ENCODE measurements at regions not wholly inside any gene's neighbourhood (a gene's known extent, or its start where the extent isn't known, plus 50 kb on each side); places are given as distances from the start of the nearest gene placed in this dataset.

DNA sequence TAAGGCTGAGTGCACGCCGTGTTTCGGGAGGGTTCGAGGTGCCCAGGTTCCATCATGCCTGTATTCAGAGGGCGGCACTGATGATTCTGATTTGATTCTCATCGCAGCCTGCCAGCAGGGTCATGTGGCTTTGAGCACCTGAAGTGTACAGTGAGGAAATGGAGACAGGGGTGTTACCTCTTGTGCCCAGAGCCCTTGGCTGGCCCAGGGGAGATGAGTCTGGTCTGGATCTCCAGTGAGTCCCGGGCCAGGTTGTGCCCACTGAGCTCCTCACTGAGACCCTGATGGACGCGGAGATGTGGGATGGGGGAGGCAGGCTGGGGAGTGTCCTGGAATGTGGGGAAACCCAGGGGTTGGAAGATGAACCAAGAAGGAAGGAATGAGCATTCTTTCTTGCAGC is 54.7 kb downstream of the GADD45G start:
- Histone ChIP-seq H3K27ac (ENCODE audit: low read depth, low read length) (no peak overlapping the region), H3K4me3 (ENCODE audit: low read depth, low read length) (no peak overlapping the region), H3K9me3 (ENCODE audit: control insufficient read depth, insufficient read depth, low read length) (no peaks in the 10 kb centered on the region), H3K27me3 (ENCODE audit: control insufficient read depth, insufficient read depth, low read length) (peaks cover 2% of the 10 kb centered on the region)
- TF ChIP-seq, protein P1, sequence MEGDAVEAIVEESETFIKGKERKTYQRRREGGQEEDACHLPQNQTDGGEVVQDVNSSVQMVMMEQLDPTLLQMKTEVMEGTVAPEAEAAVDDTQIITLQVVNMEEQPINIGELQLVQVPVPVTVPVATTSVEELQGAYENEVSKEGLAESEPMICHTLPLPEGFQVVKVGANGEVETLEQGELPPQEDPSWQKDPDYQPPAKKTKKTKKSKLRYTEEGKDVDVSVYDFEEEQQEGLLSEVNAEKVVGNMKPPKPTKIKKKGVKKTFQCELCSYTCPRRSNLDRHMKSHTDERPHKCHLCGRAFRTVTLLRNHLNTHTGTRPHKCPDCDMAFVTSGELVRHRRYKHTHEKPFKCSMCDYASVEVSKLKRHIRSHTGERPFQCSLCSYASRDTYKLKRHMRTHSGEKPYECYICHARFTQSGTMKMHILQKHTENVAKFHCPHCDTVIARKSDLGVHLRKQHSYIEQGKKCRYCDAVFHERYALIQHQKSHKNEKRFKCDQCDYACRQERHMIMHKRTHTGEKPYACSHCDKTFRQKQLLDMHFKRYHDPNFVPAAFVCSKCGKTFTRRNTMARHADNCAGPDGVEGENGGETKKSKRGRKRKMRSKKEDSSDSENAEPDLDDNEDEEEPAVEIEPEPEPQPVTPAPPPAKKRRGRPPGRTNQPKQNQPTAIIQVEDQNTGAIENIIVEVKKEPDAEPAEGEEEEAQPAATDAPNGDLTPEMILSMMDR (IDR thresholded peaks at IDR 0.05; ENCODE audit: low read depth, low read length) = no peak
- ChIA-PET POLR2A (no interaction called here), CTCF (no interaction called here)
- DNase-seq (ENCODE audit: low read depth, low spot score) = no peak

DNA sequence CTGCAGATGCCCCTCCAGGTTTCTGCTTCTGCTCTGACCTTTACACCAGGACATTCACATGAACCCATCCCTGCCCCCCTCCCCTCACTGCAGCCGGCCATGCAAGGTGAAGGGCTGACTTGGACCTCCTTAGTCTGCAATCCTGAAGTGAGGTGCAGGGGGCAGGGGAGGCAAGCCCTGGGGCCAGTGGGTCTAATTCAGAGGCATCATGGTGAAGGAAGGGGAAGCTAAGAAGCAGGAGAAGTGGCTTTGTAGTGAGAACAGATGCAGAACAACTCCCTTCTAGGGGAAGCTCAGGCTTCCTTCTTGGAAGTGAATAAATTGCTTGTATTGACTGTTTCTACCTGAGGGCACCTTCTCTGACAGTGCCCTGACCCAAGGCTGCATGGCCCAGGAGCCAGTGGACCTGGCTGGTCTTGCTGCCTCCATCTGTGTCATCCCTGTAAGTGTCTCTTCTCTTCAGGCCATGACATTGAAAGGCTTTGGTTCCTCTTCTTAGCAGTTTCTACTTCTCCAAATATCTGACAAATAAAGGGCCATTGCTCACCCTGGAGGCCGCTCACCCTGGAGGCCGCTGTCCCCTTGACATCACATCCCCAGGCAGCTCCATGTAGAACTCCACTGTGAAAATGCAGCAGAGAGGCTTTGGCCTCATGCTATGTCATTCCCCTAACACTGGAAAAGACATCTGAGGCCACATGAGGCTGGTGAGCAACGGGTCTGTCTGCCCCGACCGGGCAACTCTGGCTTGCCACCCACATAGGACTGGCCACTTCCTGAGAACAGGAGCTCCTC is 55.3 kb downstream of the GADD45G start:
- DNase-seq (ENCODE audit: low read depth, low spot score) = no peak
- POLR2A ChIA-PET = no interaction called here
- TF ChIP-seq, protein P1 (IDR thresholded peaks at IDR 0.05; ENCODE audit: low read depth, low read length) = no peak
- no peaks in the 10 kb centered on the region for H3K9me3 ChIP-seq (ENCODE audit: control insufficient read depth, insufficient read depth, low read length)
- peaks cover 2% of the 10 kb centered on the region for H3K27me3 ChIP-seq (ENCODE audit: control insufficient read depth, insufficient read depth, low read length)
- CTCF ChIA-PET = no interaction called here
- no peak overlapping the region for H3K27ac ChIP-seq (ENCODE audit: low read depth, low read length)
- H3K4me3 ChIP-seq (ENCODE audit: low read depth, low read length) = no peak overlapping the region

DNA sequence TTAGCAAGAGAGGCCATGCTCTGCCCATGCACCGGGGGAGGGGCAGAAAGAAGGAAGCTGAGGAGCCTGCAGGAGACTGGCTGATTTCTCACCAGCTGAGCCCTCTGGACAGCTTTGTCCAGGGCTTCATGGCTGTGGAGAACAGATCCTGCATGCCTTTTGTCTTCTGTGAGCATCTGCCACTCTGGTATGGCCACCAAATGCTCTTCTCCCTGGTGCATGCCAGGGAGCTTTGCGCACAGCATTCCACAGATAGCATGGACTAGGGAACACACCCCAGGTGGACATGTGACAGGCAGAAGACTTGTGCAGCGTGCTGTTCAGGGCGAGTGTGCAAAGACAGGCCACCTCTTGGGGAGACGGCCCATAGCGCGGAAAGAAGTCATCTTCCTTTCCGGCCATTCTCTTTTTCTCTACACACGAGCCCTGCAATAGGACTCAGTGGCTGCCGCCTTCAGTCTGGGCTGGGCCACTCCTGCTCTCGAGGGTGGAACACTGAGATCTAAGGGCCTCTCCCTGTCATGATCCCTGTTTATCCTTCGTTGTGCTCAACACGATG is 56.7 kb downstream of the GADD45G start:
- H3K27me3 ChIP-seq (ENCODE audit: control insufficient read depth, insufficient read depth, low read length) = peaks cover 2% of the 10 kb centered on the region
- ChIA-PET POLR2A (no interaction called here), CTCF (interaction anchor here (0.8 kb wide), 1 partner anchor 59 kb away, joined by 3 read pairs; no protein-coding TSS in a partner anchor)
- no peak overlapping the region for H3K4me3 ChIP-seq (ENCODE audit: low read depth, low read length)
- H3K27ac ChIP-seq (ENCODE audit: low read depth, low read length) = no peak overlapping the region
- TF ChIP-seq, protein P1 (IDR thresholded peaks at IDR 0.05; ENCODE audit: low read depth, low read length) = no peak
- no peak for DNase-seq (ENCODE audit: low read depth, low spot score)
- no peaks in the 10 kb centered on the region for H3K9me3 ChIP-seq (ENCODE audit: control insufficient read depth, insufficient read depth, low read length)

DNA sequence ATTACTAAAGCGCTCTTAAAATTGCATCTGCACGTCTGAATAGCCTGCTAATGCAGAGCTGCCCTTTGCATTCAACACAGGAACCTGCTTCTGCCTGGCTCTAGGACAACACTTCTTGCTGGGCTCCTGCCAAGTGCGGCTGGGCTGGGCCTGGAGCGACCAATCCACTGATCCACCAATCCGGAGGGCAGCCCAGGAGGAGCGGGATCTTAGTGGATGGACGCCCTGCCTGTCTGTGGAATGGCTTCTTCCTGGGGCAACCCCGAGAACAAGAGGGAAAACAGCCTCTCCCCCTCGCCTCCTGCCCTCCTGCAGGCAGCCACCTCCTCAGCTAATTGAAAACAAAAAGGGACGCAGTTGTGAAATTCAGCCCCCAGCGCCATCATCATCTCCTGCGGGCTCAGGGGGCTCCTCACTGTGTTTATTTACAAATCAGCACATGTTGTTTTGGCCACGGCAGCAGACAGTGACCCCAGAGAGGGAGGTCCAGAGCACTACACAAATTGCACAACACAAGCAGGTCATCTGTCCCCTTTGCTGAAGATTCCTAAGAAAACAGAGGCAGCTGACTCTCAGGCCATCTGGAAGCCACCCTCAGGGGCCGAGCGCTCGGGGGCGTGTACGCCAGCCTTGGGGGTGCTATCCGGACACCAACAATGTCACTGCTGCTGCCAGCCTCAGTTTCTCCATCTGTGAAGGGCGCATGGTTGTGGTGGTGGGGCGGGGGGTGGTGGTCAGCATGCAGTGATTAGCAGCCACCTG is 57.3 kb downstream of the GADD45G start:
- ChIA-PET CTCF (no interaction called here), POLR2A (no interaction called here)
- Histone ChIP-seq H3K4me3 (ENCODE audit: low read depth, low read length) (peak overlapping the region; percentile 36), H3K9me3 (ENCODE audit: control insufficient read depth, insufficient read depth, low read length) (no peaks in the 10 kb centered on the region), H3K27me3 (ENCODE audit: control insufficient read depth, insufficient read depth, low read length) (peaks cover 2% of the 10 kb centered on the region), H3K27ac (ENCODE audit: low read depth, low read length) (no peak overlapping the region)
- TF ChIP-seq, protein P1 (IDR thresholded peaks at IDR 0.05; ENCODE audit: low read depth, low read length) = no peak
- DNase-seq (ENCODE audit: low read depth, low spot score) = peak; percentile 55

Data from AG04450 (cell line).